Superior temporal gyrus (tissue), 1 donor: ENCODE measurements at regions not wholly inside any gene's neighbourhood (a gene's known extent, or its start where the extent isn't known, plus 50 kb on each side); places are given as distances from the start of the nearest gene placed in this dataset.

ENCODE experiments used
- DNase-seq: peaks from one replicate; pipeline ENCODE4 v3.0.0-alpha.2; 2016; ENCODE audit errors: extremely low spot score

DNA sequence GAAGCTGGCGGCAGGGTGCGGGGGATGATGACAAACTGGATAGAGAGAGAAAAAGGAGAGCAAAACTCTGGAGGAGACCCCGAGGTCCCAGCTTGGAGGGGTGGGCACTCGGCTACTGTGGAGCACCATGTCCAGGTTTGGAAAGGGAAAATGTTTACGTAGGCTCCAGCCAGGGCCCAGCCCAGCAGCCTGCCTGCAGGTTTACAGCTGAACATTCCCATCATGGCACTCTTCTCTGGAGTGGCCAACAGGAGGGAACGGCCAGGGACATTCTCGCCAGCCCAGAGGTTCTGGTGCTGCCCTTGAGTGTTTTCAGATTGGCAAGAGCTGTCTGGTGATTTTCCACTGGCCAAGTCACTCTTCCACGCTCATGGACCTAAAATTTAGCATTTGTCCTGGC, 262.9 kb upstream of the TCF4 start:
- no peak for DNase-seq

DNA sequence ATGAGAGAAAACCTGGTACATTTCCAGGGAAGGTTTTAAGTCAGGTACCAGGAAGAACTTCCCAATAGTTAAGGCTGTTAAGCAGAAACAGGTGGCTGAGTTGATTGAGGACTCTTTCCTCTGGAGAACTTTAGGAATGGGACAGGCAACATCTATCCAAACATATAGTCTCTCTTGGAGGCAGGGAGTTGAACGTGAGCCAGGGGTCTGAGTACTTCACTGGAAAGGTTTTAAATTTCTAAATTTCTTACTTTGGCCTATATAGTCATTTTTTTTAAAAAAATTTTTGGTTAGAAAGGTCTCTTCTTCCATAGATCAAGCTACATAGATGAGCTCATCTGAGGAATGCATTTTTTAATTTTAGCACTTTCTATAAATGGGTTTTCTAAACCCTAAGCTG, 261.4 kb upstream of the TCF4 start:
- DNase-seq, result no peak

DNA sequence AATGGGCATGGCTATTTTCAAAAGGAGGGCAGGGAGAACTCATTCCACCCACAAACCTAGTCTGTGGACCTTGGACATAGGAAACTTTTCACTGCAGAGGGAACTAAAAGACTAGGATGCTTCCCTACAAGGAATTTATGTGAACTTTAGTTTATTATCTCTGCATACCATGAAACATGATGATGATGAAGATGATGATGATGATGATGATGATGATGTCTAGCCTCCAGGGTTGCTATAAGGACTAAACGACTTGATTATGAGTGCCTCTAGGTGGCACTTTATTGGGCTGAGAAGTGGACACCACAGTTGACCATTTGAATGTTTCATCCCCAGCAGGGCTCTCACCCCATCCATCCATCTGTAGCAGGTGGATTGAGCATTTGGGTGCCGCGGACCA, 260.0 kb upstream of the TCF4 start:
- no peak for DNase-seq

DNA sequence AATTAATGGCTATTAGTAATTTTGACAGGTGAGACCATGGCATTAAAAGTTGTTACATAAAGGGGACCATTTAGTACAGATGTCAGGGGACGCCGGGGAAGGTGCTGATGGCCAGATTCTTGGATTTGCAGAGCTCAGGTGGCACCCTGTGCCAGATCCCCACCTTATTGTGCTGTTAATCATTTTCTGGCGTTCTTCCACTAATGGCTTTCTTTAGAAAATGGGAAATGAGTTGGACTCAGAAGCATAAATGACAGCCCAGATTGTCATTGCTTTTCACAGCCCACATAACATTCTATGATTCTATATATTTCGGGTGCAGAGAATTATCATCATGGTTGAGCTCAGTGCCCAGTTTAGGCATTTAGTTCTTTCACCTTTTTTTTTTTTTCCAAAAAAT, 257.2 kb upstream of the TCF4 start:
- no peak for DNase-seq

DNA sequence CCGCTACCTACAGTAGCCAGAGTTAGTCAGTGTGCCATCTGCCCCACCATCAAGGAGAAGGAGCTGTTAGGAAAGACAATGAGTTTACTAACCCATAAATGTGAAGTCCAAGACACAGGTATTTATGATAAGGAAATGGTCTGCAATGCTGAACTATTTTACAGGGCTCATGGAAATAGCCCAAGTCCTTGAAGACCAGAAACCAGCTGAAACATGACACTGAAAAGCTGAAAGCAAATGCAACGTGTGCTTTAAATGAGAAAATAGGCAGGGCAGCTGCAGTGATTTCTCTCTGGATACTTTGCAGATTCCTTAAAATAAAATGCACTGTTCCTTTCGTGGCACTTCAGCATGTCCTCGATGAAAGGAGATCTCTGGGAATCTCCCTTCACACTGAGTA, 256.4 kb upstream of the TCF4 start:
- DNase-seq, result no peak

DNA sequence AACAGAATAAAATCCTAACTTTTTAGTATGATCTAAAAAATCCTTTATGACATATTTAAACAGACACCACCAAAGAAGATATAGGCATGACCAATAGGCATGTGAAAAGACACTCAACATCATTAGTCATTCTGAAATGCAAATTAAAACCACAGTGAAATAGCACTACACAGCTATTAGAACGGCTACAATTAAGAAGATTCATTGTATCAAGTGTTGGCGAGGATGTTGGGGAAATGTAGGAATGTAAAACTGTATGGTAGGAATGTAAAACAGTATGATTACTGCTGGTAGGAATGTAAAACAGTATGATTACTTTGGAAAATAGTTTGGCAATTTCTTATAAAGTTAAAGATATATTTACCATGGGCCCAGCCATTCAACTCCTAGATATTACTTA, 253.3 kb upstream of the TCF4 start:
- DNase-seq, result no peak

DNA sequence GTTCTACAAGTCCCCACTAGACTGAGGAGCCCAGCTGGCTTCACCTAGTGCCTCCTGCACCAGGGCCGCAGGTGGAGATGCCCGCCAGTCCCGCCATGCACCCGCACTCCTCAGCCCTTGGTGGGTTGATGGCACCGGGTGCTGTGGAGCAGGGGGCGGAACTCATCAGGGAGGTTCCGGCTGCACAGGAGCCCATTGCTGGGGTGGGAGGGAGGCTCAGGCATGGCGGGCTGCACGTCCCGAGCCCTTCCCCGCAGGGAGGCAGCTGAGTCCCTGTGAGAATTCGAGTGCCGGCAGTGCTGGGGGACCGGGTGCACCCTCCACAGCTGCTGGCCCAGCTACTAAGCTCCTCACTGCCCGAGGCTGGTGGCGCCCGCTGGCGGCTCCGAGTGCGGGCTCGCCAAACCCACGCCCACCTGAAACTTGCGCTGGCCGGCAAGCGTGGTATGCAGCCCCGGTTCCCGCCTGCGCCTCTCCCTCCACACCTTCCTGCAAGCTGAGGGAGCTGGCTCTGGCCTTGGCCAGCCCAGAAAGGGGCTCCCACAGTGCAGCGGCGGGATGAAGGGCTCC, 252.7 kb upstream of the TCF4 start:
- no peak for DNase-seq

DNA sequence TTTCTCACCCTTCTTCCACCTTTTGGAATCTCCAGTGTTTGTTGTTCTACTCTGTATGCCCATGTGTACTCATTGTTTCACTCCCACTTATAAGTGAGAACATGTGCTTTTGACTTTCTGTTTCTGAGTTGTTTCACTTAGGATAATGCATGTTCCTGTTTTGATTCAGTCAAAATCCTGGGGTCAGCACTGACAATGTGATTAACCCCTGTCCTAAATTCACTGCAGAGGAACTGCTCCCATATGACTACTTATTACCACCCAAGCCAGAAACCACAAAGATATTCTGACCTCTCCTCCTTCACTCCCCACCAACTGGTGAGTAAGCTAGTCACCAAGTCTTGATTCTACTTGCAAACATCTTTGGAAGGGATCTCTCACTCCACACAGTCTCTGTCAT, 251.4 kb upstream of the TCF4 start:
- DNase-seq, result no peak

DNA sequence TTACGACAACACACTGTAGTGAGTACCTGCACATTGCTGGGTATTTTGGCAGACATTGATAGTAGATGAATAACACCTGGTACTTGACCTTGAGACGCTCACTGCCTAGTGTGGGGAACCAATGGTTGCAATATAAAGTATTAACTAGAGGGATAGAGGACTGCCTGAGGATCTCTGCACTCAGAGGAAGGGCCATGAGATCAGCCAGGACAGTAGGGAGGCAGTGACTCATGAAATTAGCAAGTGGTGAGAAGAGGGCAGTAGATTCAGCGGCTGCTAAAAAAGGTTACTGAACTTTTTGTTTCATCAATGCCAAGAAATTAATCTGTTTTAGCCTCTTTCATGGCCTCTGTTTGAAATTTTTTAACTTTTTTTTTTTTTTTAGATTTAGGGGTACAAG, 250.8 kb upstream of the TCF4 start:
- DNase-seq, result no peak

DNA sequence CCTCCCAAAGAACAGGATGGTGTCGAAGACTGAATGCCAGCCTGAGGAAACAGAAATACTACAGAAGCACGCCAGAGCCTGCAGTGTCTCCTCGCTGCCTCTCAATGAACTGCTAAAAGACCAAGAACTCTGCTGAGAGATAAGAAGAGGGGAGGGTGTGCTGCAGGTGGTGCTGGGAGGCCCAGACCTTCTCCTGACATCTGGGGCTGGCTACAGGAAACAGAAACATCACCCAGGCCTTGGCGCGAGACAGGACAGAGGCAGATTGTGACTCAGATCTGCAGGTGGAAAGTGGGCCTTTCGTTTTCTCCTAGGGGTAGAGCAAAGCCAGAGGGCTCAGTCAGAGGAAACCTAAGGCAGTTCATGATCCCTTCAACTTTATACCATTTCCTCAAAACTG, 250.3 kb upstream of the TCF4 start:
- DNase-seq, result no peak

DNA sequence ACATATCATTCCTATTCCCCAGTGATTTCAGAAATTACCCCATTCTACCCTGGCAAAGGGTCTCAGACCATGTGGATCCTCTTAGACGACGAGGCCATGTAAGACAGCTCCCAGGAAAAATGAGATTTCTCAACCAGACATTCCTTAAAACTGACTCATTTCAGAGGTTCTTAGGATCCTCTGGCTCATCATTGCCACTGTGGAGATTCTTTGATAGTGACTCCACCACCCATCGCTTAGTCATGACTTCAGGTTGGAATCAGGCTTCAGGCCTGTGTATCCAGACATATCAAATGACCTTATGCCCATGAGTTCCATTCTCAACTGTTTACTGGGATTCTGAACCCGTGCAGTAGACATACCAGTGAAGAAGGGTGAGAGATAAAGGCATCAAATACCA, 245.6 kb upstream of the TCF4 start:
- DNase-seq, result no peak

DNA sequence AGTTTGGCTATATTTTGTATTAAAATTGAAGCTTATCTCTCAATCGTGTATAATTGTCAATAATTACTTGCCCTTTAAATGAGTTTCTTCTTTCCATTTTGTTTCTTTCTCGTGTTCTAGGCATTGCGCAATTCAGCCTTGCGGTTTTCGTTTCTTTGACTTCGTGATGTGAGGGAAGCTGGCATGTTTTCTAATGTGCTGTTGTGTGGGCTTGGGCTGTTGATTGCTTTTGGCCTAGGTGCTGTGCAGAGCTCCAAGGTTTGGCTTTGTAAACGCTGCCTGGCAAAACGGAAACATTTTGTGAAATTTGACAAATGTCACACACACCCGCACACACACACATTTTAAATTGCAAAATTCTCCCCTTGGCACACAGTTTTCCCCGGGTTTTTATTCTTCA, 242.6 kb upstream of the TCF4 start:
- DNase-seq, result no peak

DNA sequence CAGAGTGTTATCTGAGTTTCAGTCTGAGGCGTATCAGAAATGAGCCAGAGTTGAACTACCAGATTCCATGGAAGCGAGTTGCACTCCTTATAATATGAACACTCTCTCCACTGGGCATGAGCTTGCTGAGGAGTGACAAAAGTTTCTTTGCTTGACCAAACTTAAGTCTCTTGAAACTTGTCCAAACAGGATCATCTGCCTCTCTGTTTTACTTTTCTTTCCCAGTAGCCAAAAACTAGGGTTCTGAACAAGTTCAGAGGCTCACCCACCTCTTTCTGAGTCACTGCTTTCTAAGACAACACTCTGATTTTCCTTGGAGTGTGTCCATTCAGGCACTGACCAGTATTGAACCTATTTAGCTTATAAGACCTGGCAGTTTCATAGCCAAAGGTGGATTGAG, 233.2 kb upstream of the TCF4 start:
- no peak for DNase-seq

DNA sequence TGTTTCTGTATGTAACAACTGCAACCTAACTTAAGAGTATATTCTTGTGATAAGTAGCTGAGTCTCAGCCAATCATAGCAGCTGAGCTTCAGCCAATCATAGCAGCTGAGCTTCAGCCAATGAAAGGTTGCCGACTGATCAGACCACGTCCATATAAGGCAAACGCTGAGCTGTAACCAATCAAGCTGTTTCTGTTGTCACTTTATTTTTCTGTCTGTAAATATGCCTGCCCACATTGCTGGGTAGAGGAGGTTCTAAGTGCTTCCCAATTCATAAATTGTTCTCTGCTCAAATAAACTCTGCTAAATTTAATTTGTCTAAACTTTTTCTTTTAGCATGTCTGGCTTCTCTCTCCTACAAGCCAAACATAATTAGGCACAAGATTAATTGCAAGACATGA, 231.5 kb upstream of the TCF4 start:
- DNase-seq, result no peak

DNA sequence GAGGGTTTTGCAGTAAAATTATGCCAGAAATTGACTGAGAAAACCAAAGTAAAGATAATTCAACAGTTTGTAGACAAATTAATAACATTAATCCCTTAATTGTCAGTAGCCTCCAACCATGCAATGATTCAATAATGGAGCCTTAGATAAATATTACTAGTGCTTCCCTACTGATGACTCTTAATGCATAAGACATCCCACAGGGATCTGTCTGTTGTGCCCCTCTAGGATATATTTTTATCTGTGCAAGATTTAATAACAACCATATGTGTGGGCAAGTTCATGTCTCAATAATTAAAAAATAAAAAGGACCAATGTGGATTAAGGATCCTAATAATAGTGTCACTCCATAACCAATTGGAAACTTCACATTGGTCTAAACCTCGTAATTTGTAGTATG, 230.3 kb upstream of the TCF4 start:
- no peak for DNase-seq

DNA sequence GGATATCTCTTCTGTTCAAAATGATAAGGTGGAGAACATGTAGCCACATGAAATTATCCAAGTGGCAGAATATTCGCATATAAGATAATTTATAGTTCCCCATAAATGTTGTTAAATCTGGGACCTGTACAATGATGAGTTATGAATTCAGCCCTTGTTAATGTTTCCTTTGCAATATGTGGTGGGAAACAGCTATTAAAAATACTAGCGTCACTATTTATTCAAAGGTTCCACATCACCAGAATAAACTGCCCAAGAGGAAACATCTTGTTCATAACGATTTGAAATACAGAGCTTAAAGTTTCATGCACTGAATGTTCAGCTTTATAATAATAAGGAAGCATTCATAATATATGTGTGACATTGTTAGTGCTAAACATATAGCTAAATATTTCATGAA, 223.9 kb upstream of the TCF4 start:
- DNase-seq, result no peak

DNA sequence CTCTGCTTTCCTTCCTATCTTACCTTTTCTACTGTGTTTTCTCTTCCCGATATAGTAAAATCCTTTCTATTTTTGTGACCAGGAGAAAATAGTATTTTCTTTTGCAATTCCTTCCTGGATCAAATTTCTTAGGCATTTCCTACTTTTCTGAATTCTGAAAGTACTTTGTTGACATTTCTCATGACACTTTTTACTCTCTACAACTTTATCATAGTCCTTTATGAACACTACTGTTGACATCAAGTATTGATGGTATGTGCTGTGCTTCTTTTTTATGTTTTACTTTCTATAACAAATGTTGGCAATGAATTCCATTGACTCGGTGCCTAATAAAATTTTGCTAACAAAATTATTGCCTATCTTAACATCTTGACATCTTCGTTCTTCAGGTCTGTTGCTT, 217.7 kb upstream of the TCF4 start:
- DNase-seq, result no peak

DNA sequence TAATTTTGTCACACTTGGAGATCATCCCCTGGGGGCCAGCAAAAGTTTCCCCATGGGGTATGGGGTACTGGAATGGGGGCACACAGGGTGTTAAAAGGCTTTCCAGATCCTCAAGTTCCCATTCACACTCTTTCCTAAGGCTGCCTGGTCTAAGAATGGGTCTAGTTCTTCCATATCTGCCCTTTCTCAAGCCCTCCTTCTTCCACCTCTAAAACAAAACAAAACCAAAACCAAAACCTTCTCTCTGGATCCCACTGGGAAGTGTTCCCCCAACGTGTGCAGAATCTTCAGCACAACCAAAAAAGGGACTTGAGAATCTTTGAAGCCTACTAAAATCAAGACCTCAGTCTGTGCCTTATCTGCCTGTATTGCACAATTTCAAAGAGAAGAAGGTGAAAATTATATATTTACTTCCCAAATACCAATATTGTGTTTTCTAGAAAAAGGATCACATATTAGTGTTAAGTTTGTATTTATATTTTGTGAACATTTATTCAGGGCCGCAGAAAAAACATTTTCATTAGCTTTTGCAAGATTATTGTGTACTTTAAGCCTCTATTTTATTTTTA, 207.2 kb upstream of the TCF4 start:
- no peak for DNase-seq

DNA sequence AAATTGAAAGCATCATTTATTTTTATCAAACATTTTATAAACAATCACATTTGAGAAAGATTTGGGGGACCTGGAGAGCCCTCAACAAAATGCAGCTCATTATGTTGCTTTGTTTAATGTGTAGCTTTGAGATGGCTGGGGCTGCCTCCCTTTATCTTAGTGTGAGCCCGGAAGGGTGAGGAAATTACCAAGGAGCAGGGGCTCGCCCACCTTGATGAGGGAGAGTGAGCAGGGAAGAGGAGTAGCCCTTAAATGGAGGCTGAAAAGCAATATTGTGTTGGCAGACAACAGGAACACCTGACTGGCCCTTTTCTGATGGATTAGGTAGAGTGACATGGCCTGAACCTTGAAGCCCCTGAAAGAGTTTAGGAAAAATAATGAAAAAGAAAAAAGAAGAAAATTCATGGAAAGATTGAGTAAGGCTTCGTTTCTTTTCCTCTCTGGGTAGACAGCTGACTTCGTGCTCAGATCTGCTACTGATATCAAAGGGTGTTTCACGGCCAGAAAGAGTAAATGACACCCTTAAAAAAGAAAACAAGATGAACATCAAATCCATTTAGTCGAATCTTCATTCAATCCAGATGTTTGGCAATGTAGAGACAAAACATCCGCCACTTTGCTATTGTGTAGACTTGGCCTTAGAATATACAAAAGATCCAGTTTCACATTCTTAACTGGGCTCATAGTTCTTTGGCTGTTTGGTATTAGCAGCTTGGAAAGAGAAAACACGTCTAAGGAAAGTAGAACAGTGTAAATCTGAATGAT, 206.5 kb upstream of the TCF4 start:
- no peak for DNase-seq

DNA sequence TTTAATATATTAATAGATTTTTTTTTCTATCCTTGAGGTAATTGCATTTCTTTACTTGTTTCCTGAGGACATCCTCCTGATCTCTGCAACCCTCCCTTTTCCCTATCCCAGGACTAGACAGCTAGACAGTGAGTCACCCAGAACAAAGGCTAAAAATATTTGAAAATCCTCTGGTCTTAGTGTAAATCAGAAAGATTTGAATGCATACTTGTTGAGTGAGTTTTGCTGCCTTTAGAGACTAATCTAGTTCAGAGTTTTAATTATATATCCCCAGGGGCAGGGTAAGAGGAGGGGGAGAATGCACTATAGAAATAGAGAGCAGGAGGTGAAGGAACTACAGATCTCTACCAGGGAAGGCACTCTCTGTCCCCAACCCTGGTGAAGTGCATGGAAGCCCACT, 202.3 kb upstream of the TCF4 start:
- DNase-seq, result no peak

DNA sequence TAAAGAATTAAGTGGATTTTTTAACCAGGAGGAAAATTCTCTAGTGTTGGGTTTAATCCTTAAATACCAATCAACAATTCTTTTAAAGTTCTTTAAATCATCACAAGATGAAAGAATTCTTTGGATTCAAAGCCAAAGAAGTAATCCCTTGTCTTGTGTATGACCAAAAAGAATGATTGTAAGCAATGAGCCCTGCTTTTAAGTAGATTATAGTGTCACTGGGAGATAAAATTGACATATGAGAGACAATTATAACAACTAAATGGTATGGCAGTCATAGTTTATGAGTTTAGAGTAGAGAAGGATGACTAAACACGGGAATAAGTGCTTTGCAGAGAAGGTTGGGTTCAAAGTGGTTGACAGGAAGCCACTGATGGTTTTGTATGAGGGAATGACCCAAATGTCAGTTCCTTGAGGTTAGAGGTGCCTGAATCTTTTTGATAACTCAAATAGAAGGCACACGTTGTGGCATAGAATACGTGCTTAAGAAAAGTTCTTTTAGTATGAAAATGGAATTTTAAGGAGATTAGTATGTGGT, 199.6 kb upstream of the TCF4 start:
- no peak for DNase-seq

DNA sequence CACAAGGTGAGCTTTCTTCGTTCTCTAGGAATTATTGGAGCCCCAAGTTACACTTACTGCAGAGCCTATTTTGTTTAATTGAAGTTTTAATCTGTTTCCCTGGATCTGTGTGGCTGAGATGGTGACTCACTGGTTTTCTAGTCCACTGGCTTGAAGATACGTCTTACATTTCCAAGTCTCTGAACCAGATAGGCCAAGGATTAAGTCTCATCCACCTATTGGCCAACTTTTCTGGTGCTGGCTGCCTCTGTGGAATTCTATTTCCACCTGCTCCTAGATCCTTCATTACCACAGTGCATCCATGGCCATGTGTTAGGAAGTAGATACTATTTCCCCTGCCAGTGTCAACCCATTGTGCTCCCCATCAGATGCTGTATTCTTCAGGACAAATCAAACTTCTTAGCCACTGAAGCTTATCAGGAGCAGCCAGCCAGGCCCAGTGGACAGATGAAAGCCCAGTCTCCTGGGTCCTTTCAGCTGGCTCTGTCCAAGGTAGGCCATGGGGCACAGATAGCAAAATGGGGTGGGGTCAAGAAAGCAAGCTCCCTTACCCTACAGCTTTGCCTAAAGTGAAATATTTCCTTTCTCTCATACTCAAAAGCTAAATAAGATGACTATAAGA, 198.8 kb upstream of the TCF4 start:
- DNase-seq, result no peak

DNA sequence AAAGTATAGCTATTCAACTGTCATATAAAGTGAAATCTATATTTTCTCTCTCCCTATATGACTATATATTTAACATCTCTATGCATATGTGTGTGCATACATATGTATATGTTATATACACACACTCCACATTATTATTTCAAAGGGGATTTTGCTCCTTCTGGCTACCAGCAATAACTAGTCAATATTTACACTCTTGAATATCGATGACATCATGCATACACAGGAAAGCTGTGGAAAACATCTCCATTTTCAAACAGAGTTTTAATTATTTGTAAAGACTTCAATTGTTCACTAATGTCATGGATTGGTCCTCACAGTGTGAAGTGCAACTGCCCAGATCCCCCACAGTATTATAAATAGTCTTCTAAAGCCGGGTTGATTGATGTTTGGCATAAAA, 195.9 kb upstream of the TCF4 start:
- no peak for DNase-seq
